ENCODE measurements at regions not wholly inside any gene's neighbourhood (a gene's known extent, or its start where the extent isn't known, plus 50 kb on each side); places are given as distances from the start of the nearest gene placed in this dataset.

DNA sequence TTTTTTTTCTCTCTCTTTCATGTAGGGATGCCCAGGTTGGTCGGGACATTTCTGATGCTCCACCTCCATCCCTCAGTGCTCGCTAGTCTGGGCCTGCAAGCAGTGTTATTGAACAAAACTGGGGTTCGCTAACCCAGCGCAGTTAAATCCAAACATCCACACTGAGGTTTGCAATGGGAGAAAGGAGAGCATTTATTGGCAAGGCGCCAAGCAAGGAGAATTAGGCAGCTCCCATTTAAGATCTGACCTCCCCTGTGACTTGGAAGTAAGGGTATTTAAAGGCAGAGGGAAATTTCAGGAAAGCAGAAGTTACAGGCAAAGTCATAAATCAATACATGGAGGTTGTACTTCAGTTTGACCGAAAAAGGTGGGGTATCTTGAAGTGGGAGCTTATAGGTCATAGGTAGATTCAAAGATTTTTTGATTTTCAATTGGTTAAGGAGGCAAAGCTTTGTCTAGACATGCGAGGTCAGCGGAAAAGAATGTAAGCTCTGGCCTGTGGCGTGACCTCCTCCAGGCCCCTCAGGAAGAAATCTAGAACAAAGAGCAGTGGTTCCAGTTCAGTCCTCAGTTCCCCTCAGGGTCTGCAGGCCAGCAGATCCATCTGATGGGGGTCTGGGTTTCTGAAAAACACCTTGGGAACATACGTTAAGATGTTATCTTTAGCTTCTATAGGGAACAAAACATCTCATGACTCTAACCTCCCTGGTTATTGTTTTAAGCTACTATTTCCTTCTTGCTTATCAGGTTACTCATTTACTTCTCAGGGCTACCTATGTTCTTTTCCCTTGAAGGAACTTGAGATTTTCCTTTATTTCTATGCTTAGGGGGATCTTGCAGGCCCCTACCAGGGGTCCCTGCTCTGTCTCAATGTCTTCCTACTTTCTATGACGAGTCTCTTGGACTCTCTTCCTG, 66.0 kb upstream of the KIF16B start:
- DNase-seq: no peak
- no peak overlapping the region for H3K4me3 Mint-ChIP-seq
- peaks cover 0 to 2% (median 0%) of the 10 kb centered on the region in 7 donors for H3K9me3 Mint-ChIP-seq
- no peaks in the 10 kb centered on the region for H3K4me1 Mint-ChIP-seq
- TF ChIP-seq, protein P1, sequence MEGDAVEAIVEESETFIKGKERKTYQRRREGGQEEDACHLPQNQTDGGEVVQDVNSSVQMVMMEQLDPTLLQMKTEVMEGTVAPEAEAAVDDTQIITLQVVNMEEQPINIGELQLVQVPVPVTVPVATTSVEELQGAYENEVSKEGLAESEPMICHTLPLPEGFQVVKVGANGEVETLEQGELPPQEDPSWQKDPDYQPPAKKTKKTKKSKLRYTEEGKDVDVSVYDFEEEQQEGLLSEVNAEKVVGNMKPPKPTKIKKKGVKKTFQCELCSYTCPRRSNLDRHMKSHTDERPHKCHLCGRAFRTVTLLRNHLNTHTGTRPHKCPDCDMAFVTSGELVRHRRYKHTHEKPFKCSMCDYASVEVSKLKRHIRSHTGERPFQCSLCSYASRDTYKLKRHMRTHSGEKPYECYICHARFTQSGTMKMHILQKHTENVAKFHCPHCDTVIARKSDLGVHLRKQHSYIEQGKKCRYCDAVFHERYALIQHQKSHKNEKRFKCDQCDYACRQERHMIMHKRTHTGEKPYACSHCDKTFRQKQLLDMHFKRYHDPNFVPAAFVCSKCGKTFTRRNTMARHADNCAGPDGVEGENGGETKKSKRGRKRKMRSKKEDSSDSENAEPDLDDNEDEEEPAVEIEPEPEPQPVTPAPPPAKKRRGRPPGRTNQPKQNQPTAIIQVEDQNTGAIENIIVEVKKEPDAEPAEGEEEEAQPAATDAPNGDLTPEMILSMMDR (IDR thresholded peaks at IDR 0.05): no peak
- intact Hi-C loops (cut with micrococcal nuclease): no loop called here
- Histone ChIP-seq H3K9me3 (replicated peaks in 1 of 2; ENCODE audit: control insufficient read depth in 1 of 2, insufficient read depth in 1 of 2, low read length in 2 of 2) (no peaks in the 10 kb centered on the region), H3K4me2 (replicated peaks; ENCODE audit: extremely low read depth, low read length, poor library complexity, severe bottlenecking) (no peak overlapping the region), H3K79me2 (ENCODE audit: insufficient read depth, low read length) (no peaks in the 10 kb centered on the region), H2AFZ (ENCODE audit: insufficient read depth, low read depth, low read length, poor library complexity, severe bottlenecking) (no peak overlapping the region), H3K27ac (ENCODE audit: low read depth in 1 of 2, low read length in 2 of 2) (no peak overlapping the region), H3K4me1 (ENCODE audit: control insufficient read depth in 1 of 2, insufficient read depth in 2 of 2, low read length in 2 of 2) (no peaks in the 10 kb centered on the region), H3K27me3 (ENCODE audit: control insufficient read depth in 2 of 2, insufficient read depth in 2 of 2, low read length in 2 of 2) (no peaks in the 10 kb centered on the region), H3K4me3 (replicated peaks in 1 of 3; ENCODE audit: low read depth in 2 of 3, low read length in 3 of 3) (no peak overlapping the region), H3K36me3 (replicated peaks in 1 of 2; ENCODE audit: control insufficient read depth in 1 of 2, insufficient read depth in 2 of 2, low read length in 2 of 2) (no peaks in the 10 kb centered on the region), H4K20me1 (ENCODE audit: insufficient read depth, low read length) (no peaks in the 10 kb centered on the region), H3K9ac (ENCODE audit: insufficient read depth, low read length, poor library complexity, severe bottlenecking) (no peak overlapping the region)
- no peaks in the 10 kb centered on the region for H3K36me3 Mint-ChIP-seq
- peak overlapping the region in 1 of 7 donors; percentile 43 for H3K27ac Mint-ChIP-seq
- WGBS (ENCODE audit: insufficient coverage): 44% methylated on average over 6 of the region's 11 CpGs
- peaks cover 2 to 8% (median 3%) of the 10 kb centered on the region in 3 donors for H3K27me3 Mint-ChIP-seq (ENCODE audit: low read depth in 3 of 3)

DNA sequence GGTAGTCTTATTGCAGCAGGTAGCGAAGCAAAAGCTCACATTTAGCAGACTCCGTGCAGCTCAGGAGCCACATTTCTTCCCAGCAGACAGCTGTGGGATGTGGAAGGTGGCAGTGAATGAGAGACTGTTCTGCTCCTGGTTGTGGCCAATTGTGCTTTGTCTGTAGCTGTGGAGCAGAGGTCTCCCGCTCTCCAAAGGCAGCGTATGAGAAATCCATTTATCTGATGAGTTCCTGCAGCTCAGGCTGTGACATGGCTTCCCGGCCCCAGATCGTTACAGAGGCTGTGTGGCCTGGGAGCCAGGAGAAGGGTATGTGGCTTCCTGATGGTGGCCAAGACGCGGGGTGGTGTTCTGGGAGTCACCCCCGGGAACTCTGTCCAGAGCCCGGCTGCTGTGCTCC, 64.5 kb upstream of the KIF16B start:
- Mint-ChIP-seq H3K27ac (no peak overlapping the region), H3K36me3 (no peaks in the 10 kb centered on the region), H3K9me3 (peaks cover 0 to 2% (median 0%) of the 10 kb centered on the region in 7 donors), H3K4me1 (no peaks in the 10 kb centered on the region), H3K4me3 (no peak overlapping the region), H3K27me3 (ENCODE audit: low read depth in 3 of 3) (peaks cover 2 to 8% (median 3%) of the 10 kb centered on the region in 3 donors)
- no peak overlapping the region for H3K4me3 ChIP-seq (replicated peaks in 1 of 3; ENCODE audit: low read depth in 2 of 3, low read length in 3 of 3)
- TF ChIP-seq, protein P1 (IDR thresholded peaks at IDR 0.05): no peak
- 97% methylated on average over 4 of the region's 10 CpGs for WGBS (ENCODE audit: insufficient coverage)
- H3K4me2 ChIP-seq (replicated peaks; ENCODE audit: extremely low read depth, low read length, poor library complexity, severe bottlenecking): no peak overlapping the region
- no peaks in the 10 kb centered on the region for H3K27me3 ChIP-seq (ENCODE audit: control insufficient read depth in 2 of 2, insufficient read depth in 2 of 2, low read length in 2 of 2)
- no peaks in the 10 kb centered on the region for H4K20me1 ChIP-seq (ENCODE audit: insufficient read depth, low read length)
- intact Hi-C loops (cut with micrococcal nuclease): no loop called here
- no peaks in the 10 kb centered on the region for H3K4me1 ChIP-seq (ENCODE audit: control insufficient read depth in 1 of 2, insufficient read depth in 2 of 2, low read length in 2 of 2)
- no peak overlapping the region for H3K9ac ChIP-seq (ENCODE audit: insufficient read depth, low read length, poor library complexity, severe bottlenecking)
- H2AFZ ChIP-seq (ENCODE audit: insufficient read depth, low read depth, low read length, poor library complexity, severe bottlenecking): no peak overlapping the region
- H3K79me2 ChIP-seq (ENCODE audit: insufficient read depth, low read length): no peaks in the 10 kb centered on the region
- no peaks in the 10 kb centered on the region for H3K36me3 ChIP-seq (replicated peaks in 1 of 2; ENCODE audit: control insufficient read depth in 1 of 2, insufficient read depth in 2 of 2, low read length in 2 of 2)
- no peak overlapping the region for H3K27ac ChIP-seq (ENCODE audit: low read depth in 1 of 2, low read length in 2 of 2)
- DNase-seq: no peak
- H3K9me3 ChIP-seq (replicated peaks in 1 of 2; ENCODE audit: control insufficient read depth in 1 of 2, insufficient read depth in 1 of 2, low read length in 2 of 2): no peaks in the 10 kb centered on the region
